ENCODE measurements at regions not wholly inside any gene's neighbourhood (a gene's known extent, or its start where the extent isn't known, plus 50 kb on each side); places are given as distances from the start of the nearest gene placed in this dataset.

DNA sequence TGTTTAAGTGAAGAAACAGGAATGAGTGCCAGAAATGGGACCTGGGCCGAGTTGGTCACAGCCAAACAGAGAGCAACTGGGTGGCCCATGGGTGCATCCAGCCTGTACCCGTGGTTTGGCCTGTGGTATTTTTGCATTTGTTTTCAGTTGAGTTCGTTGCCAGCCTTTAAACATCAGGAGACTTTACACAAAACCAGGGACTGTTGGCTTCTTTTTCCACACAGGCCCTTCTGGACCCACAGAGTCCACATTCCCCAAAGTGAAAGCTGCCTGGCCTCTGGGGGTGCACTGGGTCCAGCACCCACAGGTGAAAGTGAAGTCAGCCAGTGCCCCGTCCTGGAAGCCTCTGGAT lies 54.1 kb upstream of the TNS3 start:
- DNase-seq, result no peak

DNA sequence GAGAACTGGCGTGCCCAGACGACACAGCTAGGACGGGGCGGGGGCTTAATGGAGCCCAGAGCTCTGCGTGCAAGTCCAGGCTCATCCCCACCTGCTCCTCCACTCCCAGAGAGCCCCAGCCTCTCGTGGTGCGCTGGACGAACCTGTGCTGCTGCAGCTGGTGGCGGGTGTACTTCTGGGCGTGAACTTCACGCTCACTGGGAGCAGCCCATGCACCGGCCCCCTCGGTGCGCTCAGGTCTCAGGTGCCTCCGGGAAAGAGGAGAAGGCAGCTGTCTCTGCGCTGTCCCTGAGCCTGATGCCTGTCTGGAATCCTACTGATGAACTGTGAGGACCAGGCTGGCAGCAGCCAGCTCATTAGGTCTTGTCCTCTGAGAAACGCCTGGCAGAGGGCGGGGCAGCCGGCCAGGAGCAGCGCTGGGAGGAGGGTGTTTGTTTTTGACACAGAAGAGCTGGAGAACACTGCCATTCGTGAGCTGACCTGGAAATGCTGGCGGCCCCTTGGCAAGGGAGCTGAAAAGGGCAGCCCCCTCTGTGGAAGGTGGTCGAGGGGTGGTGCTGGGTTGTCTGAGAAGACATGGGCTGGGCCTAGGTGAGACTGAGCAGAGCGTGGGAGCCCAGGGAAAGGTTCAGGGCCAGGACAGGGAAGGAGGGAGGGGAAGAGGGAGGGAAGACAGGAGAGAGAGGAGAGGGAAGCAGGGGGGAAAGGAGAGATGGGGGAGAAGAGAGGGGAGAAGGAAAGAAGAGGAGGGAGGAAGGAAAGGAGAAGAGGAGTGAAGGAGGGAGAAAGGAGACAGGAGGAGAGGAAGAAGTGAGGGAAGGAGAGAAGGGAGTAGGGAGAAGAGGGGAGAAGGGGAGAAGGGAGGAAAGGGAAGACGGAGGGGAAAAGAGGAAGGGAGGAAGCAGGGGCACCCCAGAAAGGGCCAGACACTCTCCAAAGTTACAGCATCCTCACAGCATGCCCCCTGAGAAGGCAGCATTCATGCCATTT lies 53.5 kb upstream of the TNS3 start:
- DNase-seq, result no peak

DNA sequence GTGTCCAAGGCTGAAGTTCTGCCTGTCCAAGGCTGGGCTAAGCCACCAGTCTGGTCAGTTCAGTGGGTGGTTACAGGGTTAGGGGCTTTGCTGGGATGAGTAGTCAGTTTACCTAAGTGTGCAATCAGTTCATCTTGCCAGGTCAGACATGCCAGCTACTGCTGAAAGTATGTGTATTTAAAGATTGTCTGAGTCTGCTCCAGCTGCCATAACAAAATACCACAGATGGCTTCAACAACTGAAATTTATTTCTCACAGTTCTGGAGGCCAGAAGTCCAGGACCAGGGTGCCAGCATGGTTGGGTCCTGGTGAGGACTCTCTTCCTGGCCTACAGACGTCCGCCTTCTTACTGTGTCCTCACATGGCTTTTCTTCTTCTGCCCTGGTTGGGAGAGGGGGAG lies 52.4 kb upstream of the TNS3 start:
- DNase-seq, result no peak

DNA sequence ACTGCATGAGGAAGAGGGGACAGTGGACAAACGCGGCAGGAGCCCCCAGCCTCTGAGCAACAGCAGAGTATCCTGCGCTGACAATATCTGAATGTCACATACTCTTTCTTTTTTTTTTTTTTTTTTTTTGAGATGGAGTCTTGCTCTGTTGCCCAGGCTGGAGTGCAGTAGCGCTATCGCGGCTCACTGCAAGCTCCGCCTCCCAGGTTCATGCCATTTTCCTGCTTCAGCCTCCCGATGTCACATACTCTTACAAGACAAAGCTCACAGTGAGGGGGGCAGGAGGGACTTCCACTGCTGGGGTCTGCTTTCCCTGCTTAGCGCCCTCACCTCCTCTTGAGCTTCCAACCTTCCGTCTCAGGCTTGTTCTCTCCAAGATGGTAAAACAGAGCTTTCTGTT lies 51.2 kb upstream of the TNS3 start:
- no peak for DNase-seq

Data from activated CD8-positive, alpha-beta memory T cell treated with anti-CD3 and anti-CD28 coated beads for 24 hours (primary cell).